ENCODE measurements at regions not wholly inside any gene's neighbourhood (a gene's known extent, or its start where the extent isn't known, plus 50 kb on each side); places are given as distances from the start of the nearest gene placed in this dataset.
A peak's percentile ranks its signal among the peaks of the same experiment; 100 is the strongest.

DNA sequence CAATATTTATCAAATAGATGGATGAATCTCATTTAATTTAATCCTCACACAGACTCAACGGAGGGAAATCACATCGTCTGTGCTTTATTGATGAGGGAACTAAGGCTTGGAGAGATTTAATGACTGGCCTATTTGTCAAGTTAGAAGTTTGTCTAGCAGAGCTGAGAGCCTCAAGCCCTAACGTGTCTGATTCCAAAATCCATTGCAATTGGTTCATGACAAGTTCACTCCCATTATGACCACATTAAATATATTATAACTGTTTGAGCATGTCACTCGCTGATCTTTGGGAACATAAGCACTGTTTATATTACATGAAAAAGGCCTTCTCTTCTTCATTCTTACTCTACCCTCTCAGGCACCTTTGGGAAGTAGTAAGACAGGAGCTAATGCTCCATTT lies 89.4 kb upstream of the SIRPA start:
- H3K27ac ChIP-seq: no peak overlapping the region
- TF ChIP-seq POLR2A (IDR thresholded peaks at IDR 0.05): no peak
- TF ChIP-seq, protein P1, sequence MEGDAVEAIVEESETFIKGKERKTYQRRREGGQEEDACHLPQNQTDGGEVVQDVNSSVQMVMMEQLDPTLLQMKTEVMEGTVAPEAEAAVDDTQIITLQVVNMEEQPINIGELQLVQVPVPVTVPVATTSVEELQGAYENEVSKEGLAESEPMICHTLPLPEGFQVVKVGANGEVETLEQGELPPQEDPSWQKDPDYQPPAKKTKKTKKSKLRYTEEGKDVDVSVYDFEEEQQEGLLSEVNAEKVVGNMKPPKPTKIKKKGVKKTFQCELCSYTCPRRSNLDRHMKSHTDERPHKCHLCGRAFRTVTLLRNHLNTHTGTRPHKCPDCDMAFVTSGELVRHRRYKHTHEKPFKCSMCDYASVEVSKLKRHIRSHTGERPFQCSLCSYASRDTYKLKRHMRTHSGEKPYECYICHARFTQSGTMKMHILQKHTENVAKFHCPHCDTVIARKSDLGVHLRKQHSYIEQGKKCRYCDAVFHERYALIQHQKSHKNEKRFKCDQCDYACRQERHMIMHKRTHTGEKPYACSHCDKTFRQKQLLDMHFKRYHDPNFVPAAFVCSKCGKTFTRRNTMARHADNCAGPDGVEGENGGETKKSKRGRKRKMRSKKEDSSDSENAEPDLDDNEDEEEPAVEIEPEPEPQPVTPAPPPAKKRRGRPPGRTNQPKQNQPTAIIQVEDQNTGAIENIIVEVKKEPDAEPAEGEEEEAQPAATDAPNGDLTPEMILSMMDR (IDR thresholded peaks at IDR 0.05): no peak

DNA sequence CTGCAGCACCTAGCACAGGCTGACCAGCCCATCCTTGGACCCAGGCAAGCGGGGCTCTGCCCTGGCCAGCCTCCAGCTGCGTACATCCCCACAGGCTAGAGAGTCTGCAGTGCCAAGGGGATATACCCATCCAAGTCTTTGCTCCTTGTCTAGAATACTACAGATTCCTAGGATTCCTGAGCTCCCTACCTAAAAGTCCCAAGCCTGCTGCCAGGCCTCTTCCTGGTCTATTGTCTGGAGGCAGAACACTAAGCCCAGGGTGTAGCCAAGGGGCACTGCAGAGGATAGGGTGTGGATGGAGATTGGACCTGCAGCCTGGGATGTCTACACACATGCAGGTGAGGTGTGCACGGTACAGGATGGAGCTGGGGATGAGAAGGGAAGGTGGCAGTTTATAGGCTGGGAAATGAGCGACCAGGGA lies 90.0 kb upstream of the SIRPA start:
- peak overlapping the region in 1 of 4 donors; percentile 93 for H3K27ac ChIP-seq
- H3K9me3 ChIP-seq: no peaks in the 10 kb centered on the region
- no peaks in the 10 kb centered on the region for H3K27me3 ChIP-seq
- TF ChIP-seq, protein P1 (IDR thresholded peaks at IDR 0.05): no peak
- no peak for TF ChIP-seq POLR2A (IDR thresholded peaks at IDR 0.05)
- H3K4me3 ChIP-seq: no peak overlapping the region
- H3K4me1 ChIP-seq: peaks cover 0 to 17% (median 3%) of the 10 kb centered on the region in 4 donors
- H3K36me3 ChIP-seq: no peaks in the 10 kb centered on the region
- peak in 2 of 3 donors; percentile 3 to 27 for DNase-seq

More for the DNA sequence above, 89.4 kb upstream of the SIRPA start:
- H3K9me3 ChIP-seq: no peaks in the 10 kb centered on the region
- no peak for DNase-seq
- no peaks in the 10 kb centered on the region for H3K27me3 ChIP-seq
- peaks cover 0 to 22% (median 7%) of the 10 kb centered on the region in 4 donors for H3K4me1 ChIP-seq
- no peak overlapping the region for H3K4me3 ChIP-seq
- no peaks in the 10 kb centered on the region for H3K36me3 ChIP-seq

DNA sequence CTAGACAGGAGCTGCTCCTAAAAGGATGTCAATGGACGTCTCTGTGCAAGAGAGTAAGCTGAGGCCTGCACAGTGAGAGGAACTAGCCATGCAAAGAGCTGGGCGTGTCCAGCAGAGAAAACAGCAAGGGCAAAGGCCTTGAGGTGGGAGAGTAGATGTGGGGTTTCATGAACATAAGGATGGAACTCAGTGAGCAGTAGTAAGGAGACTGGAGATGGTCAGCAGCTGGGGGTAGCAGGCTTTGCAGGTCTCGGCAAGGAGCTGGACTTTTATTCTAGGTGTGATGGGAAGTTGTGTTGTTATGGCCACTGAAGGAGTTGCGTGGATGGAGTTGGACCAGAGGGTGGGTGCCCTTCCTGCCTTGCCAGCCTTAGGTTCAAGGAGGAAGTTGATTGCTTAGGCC lies 90.7 kb upstream of the SIRPA start:
- Histone ChIP-seq H3K4me3 (no peak overlapping the region), H3K36me3 (no peaks in the 10 kb centered on the region), H3K27ac (peak overlapping the region in 1 of 4 donors; percentile 93), H3K4me1 (peaks cover 0 to 17% (median 2%) of the 10 kb centered on the region in 4 donors), H3K27me3 (no peaks in the 10 kb centered on the region), H3K9me3 (no peaks in the 10 kb centered on the region)
- TF ChIP-seq POLR2A (IDR thresholded peaks at IDR 0.05): no peak
- TF ChIP-seq, protein P1 (IDR thresholded peaks at IDR 0.05): no peak
- peak in 1 of 3 donors; percentile 15 for DNase-seq

DNA sequence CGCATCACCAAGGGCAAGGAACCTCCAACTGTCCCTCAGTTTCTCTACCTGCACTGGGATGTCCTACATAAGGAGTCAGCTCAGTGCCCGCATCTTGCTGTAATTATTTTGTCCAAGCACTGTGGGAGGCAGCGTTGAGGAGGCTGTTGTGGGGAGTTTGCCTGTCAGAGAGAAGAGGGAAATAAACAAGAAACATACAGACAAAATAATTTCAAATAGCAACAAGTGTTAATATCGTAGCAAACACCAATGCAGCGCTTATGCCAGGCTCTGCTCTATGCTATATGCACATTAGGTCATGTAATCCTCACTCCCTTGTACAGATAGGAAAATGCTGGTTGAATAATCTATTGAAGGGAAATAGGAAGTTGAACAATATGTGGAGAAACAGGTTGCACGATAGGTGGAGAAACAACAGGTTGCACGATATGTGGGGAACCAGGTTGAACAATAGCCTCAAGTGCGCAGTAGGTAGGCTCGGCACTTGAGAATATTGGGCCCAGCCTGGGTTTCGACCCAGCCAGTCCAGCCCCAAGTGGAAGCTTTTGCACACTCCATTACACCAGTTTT lies 91.2 kb upstream of the SIRPA start:
- peak in 1 of 3 donors; percentile 15 for DNase-seq
- peaks cover 0 to 17% (median 2%) of the 10 kb centered on the region in 4 donors for H3K4me1 ChIP-seq
- H3K27me3 ChIP-seq: no peaks in the 10 kb centered on the region
- no peaks in the 10 kb centered on the region for H3K9me3 ChIP-seq
- TF ChIP-seq, protein P1 (IDR thresholded peaks at IDR 0.05): no peak
- no peak for TF ChIP-seq POLR2A (IDR thresholded peaks at IDR 0.05)
- H3K4me3 ChIP-seq: peak overlapping the region; percentile 53 to 65 (median 59)
- H3K36me3 ChIP-seq: no peaks in the 10 kb centered on the region
- H3K27ac ChIP-seq: peak overlapping the region; percentile 55 to 93 (median 77)

DNA sequence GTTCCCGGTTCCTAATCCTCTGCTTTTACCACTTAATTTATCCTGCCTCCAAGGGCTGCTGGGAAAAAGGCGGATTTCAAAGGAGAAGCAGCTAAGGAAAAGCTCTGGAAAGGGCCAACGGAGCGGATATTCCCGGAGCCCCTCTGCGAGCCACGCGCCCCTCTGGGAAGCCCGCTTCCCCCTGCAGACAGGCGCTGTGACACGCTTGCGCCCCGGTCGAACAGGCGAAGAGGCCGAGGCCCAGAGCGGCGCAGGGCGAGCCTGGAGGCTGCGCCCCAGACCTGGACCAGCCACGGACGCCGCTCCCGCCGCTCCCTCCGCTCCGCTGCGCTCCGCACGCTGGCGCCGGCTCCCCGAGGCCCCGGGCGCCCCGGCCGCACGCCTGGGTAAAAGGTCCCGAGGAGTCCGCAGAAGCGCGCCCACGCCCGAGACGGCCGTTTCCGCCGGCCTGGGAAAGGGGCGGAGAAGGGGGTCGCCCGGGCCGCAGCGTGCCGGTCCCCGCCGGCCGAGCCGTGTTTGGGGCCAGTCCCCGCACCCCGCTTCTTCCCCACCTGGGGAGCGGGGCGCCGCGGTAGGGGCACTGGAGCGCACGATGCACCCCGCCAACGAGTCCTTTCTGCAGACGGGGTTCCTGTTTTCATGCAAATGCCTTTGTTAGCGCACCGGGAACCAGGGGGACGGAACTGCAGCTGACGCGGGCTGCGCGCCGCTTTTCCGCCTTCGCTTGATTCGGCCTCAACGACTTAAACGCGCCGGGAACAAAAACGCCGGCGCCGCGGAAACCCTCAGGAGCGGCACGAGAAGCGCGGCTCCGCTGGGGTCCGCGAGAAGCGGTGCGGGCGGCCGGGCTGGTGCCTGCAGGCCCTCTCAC lies 91.9 kb upstream of the SIRPA start:
- Histone ChIP-seq H3K9me3 (no peaks in the 10 kb centered on the region), H3K27ac (peak overlapping the region; percentile 55 to 93 (median 77))
- TF ChIP-seq POLR2A (IDR thresholded peaks at IDR 0.05): no peak
- TF ChIP-seq, protein P1 (IDR thresholded peaks at IDR 0.05): no peak

More for the DNA sequence above, 91.9 kb upstream of the SIRPA start:
- DNase-seq: peak; percentile 65 to 89 (median 81)
- no peaks in the 10 kb centered on the region for H3K36me3 ChIP-seq
- H3K27me3 ChIP-seq: no peaks in the 10 kb centered on the region
- H3K4me3 ChIP-seq: peak overlapping the region; percentile 53 to 65 (median 59)
- H3K4me1 ChIP-seq: peaks cover 0 to 17% (median 2%) of the 10 kb centered on the region in 4 donors

Measured in Peyer's patch (tissue), 4 donors.